ENCODE measurements at regions not wholly inside any gene's neighbourhood (a gene's known extent, or its start where the extent isn't known, plus 50 kb on each side); places are given as distances from the start of the nearest gene placed in this dataset.

DNA sequence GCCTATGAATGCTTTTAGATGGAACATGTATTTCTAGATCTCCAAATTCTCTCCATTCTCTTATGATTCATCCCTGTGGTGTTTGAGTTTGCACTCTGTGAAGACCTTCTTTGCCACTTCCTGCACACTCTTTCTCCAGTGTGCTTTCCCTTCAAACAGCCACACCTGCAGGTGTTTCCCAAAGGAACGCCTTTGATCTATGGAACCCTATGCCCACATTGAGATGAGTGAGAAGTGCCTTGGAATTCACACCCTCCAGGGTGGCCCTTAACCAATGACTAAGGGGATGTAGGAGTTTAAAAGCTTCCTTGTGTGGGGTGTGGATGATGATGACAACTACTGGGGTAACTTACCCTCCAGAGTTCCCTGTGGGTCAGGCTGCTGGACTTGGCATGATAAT, 570.1 kb downstream of the DHX35 start:
- TF ChIP-seq, protein P1, sequence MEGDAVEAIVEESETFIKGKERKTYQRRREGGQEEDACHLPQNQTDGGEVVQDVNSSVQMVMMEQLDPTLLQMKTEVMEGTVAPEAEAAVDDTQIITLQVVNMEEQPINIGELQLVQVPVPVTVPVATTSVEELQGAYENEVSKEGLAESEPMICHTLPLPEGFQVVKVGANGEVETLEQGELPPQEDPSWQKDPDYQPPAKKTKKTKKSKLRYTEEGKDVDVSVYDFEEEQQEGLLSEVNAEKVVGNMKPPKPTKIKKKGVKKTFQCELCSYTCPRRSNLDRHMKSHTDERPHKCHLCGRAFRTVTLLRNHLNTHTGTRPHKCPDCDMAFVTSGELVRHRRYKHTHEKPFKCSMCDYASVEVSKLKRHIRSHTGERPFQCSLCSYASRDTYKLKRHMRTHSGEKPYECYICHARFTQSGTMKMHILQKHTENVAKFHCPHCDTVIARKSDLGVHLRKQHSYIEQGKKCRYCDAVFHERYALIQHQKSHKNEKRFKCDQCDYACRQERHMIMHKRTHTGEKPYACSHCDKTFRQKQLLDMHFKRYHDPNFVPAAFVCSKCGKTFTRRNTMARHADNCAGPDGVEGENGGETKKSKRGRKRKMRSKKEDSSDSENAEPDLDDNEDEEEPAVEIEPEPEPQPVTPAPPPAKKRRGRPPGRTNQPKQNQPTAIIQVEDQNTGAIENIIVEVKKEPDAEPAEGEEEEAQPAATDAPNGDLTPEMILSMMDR (IDR thresholded peaks at IDR 0.05; ENCODE audit: extremely low read depth in 1 of 2, insufficient read depth in 1 of 2, low read depth in 1 of 2, low read length in 2 of 2), result no peak
- no peak for TF ChIP-seq POLR2A (IDR thresholded peaks at IDR 0.05; ENCODE audit: low read depth, low read length)
- no peak for TF ChIP-seq EZH2 (IDR thresholded peaks at IDR 0.05; ENCODE audit: borderline replicate concordance, low read depth, low read length, severe bottlenecking)
